Neural cell (in vitro differentiated cells): ENCODE measurements at regions not wholly inside any gene's neighbourhood (a gene's known extent, or its start where the extent isn't known, plus 50 kb on each side); places are given as distances from the start of the nearest gene placed in this dataset.
"Not testable (repeated sequence)": the region's sequence is repeated elsewhere in the genome, so short reads cannot be mapped to it uniquely, and the experiment has no call there.

ENCODE experiments used
- H2AFZ ChIP-seq: fragments of 200-600, 300-800 bp; sonication (generic), shearing (Covaris generic); 2 replicates; pipeline ENCODE4 v1.6.0; 2014; ENCODE audit warnings: low read depth, mild to moderate bottlenecking, antibody characterized with exemption, low read length, moderate library complexity
- H3F3A ChIP-seq: fragments of 200-600 bp; shearing (Covaris generic); 2 replicates; pipeline ENCODE4 v1.6.1; 2016; ENCODE audit warnings: mild to moderate bottlenecking, moderate library complexity, mixed read lengths, antibody characterized with exemption, low read length; ENCODE audit not compliant: insufficient read depth, poor library complexity, severe bottlenecking
- H3K27ac ChIP-seq: fragments of 200-600, 300-800 bp; sonication (generic), shearing (Covaris generic); 2 replicates; pipeline ENCODE4 v1.5.1; 2014; ENCODE audit warnings: mild to moderate bottlenecking, low read length, moderate library complexity
- H3K27me3 ChIP-seq: fragments of 300-800, 200-600 bp; sonication (generic), shearing (Covaris generic); 2 replicates; pipeline ENCODE4 v1.6.0; 2014; ENCODE audit warnings: mild to moderate bottlenecking, low read depth, low read length, moderate library complexity; ENCODE audit not compliant: insufficient read depth
- H3K36me3 ChIP-seq: fragments of 300-800, 200-600 bp; sonication (generic), shearing (Covaris generic); 2 replicates; pipeline ENCODE4 v1.5.1; 2014; ENCODE audit warnings: mild to moderate bottlenecking, antibody characterized with exemption, low read length, moderate library complexity; ENCODE audit not compliant: insufficient read depth
- H3K4me2 ChIP-seq: fragments of 300-800, 200-600 bp; sonication (generic), shearing (Covaris generic); 2 replicates; pipeline ENCODE4 v1.6.0; 2014; ENCODE audit warnings: mild to moderate bottlenecking, low read length
- H3K4me3 ChIP-seq: fragments of 300-800, 200-600 bp; sonication (generic), shearing (Covaris generic); 2 replicates; pipeline ENCODE4 v1.5.1; 2014; ENCODE audit warnings: mild to moderate bottlenecking, low read length, moderate library complexity
- H3K79me2 ChIP-seq: fragments of 200-600 bp; shearing (Covaris generic); replicated peaks from 2 replicates; pipeline ENCODE4 v1.6.0; 2014; ENCODE audit warnings: mild to moderate bottlenecking, low read length, moderate library complexity; ENCODE audit not compliant: insufficient read depth
- H3K9ac ChIP-seq: fragments of 300-800, 200-600 bp; sonication (generic), shearing (Covaris generic); 2 replicates; pipeline ENCODE4 v1.6.1; 2016; ENCODE audit warnings: mild to moderate bottlenecking, low read length, mixed read lengths
- H3K9me2 ChIP-seq: fragments of 200-600 bp; shearing (Covaris generic); 2 replicates; pipeline ENCODE4 v1.6.1; 2016; ENCODE audit warnings: mild to moderate bottlenecking, low read length, mixed read lengths; ENCODE audit not compliant: insufficient read depth
- H3K9me3 ChIP-seq: fragments of 200-600, 300-800 bp; sonication (generic), shearing (Covaris generic); 2 replicates; pipeline ENCODE4 v1.6.1; 2016; ENCODE audit warnings: mild to moderate bottlenecking, mixed run types, low read length, moderate library complexity, mixed read lengths
- H4K20me1 ChIP-seq: fragments of 200-600 bp; shearing (Covaris generic); 2 replicates; pipeline ENCODE4 v1.6.1; 2016; ENCODE audit warnings: mild to moderate bottlenecking, mixed run types; ENCODE audit not compliant: insufficient read depth
- EP300 ChIP-seq: fragments of 450-650 bp; conservative IDR thresholded peaks from 2 replicates; pipeline ENCODE4 v1.6.1; 2014; ENCODE audit warnings: antibody characterized with exemption, mild to moderate bottlenecking, moderate library complexity; ENCODE audit not compliant: poor library complexity, severe bottlenecking
- EZH2 ChIP-seq: fragments of 200-600, 300-800 bp; shearing (Covaris generic), sonication (generic); IDR thresholded peaks from 2 replicates; pipeline ENCODE4 v1.6.1; 2014; ENCODE audit warnings: antibody characterized with exemption, low read length, borderline replicate concordance, mild to moderate bottlenecking; ENCODE audit not compliant: insufficient read depth, poor library complexity, severe bottlenecking
- MXI1 ChIP-seq: fragments of 450-650 bp; conservative IDR thresholded peaks from 2 replicates; pipeline ENCODE4 v1.6.1; 2014; ENCODE audit warnings: antibody characterized with exemption, mild to moderate bottlenecking; ENCODE audit not compliant: poor library complexity, severe bottlenecking
- POLR2AphosphoS5 ChIP-seq: IDR thresholded peaks from 2 replicates; pipeline ENCODE4 v1.6.1; 2012
- RAD21 ChIP-seq: fragments of 450-650 bp; conservative IDR thresholded peaks from 2 replicates; pipeline ENCODE4 v1.6.1; 2014; ENCODE audit warnings: antibody characterized with exemption, mild to moderate bottlenecking, moderate library complexity
- REST ChIP-seq: IDR thresholded peaks from 2 replicates; pipeline ENCODE4 v1.6.1; 2012; ENCODE audit warnings: borderline replicate concordance
- SMC3 ChIP-seq: fragments of 450-650 bp; conservative IDR thresholded peaks from 2 replicates; pipeline ENCODE4 v1.6.1; 2014; ENCODE audit warnings: antibody characterized with exemption, mild to moderate bottlenecking, moderate library complexity; ENCODE audit not compliant: poor library complexity
- TAF1 ChIP-seq: IDR thresholded peaks from 2 replicates; pipeline ENCODE4 v1.6.1; 2012; ENCODE audit warnings: low read depth
- TF ChIP-seq, protein P1 (sequence below): fragments of 450-650 bp; IDR thresholded peaks from 2 replicates; pipeline ENCODE4 v1.5.1; 2014; ENCODE audit warnings: antibody characterized with exemption, mild to moderate bottlenecking, moderate library complexity; ENCODE audit not compliant: poor library complexity, severe bottlenecking

- H2AFZ ChIP-seq, H3K9me2 ChIP-seq, H3K27ac ChIP-seq, H3K36me3 ChIP-seq, H3K4me3 ChIP-seq, H3K9me3 ChIP-seq, H3K27me3 ChIP-seq, H3K4me2 ChIP-seq, H3K79me2 ChIP-seq, H3K9ac ChIP-seq, H3F3A ChIP-seq, H4K20me1 ChIP-seq: not testable (repeated sequence)
These were observed 61.3 kb downstream of the AIPL1 start for GRCh38 chr17:6373599-6373998.

- H3K4me2 ChIP-seq: no peak overlapping the region
- H3K9ac ChIP-seq: no peak overlapping the region
- H3K9me2 ChIP-seq: no peaks in the 10 kb centered on the region
- TF ChIP-seq RAD21 (no peak), EP300 (no peak), EZH2 (no peak), TAF1 (no peak), REST (no peak), POLR2AphosphoS5 (no peak), SMC3 (no peak), MXI1 (no peak)
- TF ChIP-seq, protein P1, sequence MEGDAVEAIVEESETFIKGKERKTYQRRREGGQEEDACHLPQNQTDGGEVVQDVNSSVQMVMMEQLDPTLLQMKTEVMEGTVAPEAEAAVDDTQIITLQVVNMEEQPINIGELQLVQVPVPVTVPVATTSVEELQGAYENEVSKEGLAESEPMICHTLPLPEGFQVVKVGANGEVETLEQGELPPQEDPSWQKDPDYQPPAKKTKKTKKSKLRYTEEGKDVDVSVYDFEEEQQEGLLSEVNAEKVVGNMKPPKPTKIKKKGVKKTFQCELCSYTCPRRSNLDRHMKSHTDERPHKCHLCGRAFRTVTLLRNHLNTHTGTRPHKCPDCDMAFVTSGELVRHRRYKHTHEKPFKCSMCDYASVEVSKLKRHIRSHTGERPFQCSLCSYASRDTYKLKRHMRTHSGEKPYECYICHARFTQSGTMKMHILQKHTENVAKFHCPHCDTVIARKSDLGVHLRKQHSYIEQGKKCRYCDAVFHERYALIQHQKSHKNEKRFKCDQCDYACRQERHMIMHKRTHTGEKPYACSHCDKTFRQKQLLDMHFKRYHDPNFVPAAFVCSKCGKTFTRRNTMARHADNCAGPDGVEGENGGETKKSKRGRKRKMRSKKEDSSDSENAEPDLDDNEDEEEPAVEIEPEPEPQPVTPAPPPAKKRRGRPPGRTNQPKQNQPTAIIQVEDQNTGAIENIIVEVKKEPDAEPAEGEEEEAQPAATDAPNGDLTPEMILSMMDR: no peak
- H3K36me3 ChIP-seq: no peaks in the 10 kb centered on the region
- H3K27ac ChIP-seq: no peak overlapping the region
- no peaks in the 10 kb centered on the region for H4K20me1 ChIP-seq
- no peak overlapping the region for H2AFZ ChIP-seq
- no peaks in the 10 kb centered on the region for H3F3A ChIP-seq
- H3K4me3 ChIP-seq: no peak overlapping the region
- H3K9me3 ChIP-seq: no peaks in the 10 kb centered on the region
- H3K79me2 ChIP-seq: no peaks in the 10 kb centered on the region
- no peaks in the 10 kb centered on the region for H3K27me3 ChIP-seq
These were observed 68.7 kb downstream of the AIPL1 start for GRCh38 chr17:6366221-6366666.

DNA sequence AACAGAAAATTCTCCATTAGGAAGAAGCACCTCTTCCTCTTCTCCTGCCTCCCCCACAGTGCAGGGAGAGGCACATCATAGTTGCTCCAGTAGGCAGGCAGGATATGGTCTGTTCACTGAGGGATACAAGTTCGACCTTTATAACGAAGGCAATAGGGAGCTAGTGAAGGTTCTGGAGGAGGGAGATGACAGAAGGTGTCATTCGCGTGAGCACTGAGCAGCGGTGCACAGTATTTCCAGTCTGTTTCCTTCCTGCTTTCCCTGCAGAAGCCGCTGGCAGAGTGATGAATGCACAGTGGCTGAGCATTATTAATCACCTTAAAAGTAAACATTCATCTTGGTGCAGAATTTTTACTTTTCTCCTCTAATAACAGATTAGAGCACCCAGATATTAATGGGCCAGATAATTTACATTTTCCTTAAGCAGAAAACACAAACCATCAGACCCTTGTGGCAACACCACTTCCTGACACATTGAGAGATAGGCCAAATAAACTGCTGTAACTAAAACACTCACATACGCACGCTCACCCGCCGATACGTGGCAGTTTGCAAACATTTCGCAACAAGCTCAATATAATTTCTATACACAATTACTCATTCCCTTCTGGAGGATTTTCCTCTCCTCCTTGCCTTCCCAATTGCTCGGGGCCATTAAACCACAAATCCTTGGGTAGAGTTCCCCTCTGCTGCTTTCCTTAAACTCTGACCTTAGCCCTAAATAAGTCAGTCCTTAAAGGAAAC lies 69.5 kb downstream of the AIPL1 start:
- Histone ChIP-seq H3K79me2 (no peaks in the 10 kb centered on the region), H3K9me3 (no peaks in the 10 kb centered on the region), H3K27ac (no peak overlapping the region), H2AFZ (no peak overlapping the region), H4K20me1 (no peaks in the 10 kb centered on the region), H3K4me2 (no peak overlapping the region), H3K9ac (no peak overlapping the region), H3K36me3 (no peaks in the 10 kb centered on the region), H3K27me3 (no peaks in the 10 kb centered on the region), H3F3A (no peaks in the 10 kb centered on the region), H3K4me3 (no peak overlapping the region), H3K9me2 (no peaks in the 10 kb centered on the region)
- TF ChIP-seq REST (no peak), SMC3 (no peak), TAF1 (no peak), EZH2 (no peak), POLR2AphosphoS5 (no peak), RAD21 (no peak), MXI1 (no peak)
- TF ChIP-seq, protein P1: no peak
